ENCODE measurements at regions not wholly inside any gene's neighbourhood (a gene's known extent, or its start where the extent isn't known, plus 50 kb on each side); places are given as distances from the start of the nearest gene placed in this dataset.

DNA sequence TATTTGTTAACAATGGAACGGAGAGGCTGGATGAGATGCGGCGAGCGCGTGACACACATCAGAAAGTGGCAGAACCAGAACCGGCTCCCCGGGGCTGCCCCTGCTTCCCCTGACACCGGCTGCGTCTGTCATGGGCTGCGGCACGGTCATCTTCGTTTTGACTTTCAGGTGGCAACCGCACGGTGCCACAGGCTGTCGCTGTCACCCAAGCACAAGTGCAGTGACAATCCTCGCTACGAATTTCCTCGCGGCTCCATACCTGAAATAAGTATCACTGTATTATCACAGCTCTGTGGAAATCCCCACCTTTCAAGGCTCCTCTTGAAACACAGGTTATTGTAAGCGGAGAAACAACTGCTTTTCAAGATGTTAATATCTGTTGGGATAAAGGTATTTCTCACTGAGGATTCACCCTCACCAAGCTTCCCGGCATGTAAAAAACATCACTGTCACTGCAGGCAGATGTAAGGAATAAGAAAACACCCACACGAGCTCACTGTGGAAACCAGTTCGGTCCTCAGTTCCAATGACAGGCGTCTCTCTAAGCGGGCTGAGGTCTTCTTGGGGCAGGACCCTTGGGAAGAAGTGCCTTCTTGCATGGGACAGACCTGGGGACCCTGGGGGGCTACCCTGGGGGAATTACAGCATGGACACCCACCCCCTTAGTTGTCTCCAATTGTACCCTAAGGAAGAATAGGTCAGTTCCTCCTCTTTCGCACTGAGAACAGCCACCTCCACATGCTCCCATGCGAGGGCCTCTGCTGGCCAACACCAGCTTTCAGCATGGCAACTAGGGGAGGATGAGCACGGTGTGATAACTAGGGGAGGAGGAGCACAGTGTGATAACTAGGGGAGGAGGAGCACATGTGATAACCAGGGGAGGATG is 86.3 kb downstream of the DACT2 start:
- TF ChIP-seq ZNF263 (CRISPR knock-in tag; IDR thresholded peaks at IDR 0.05; ENCODE audit: low read depth) (peak; percentile 84; the same call in 1 of the 2 replicates), ZNF317 (CRISPR knock-in tag; IDR thresholded peaks at IDR 0.05; ENCODE audit: borderline replicate concordance, low read depth) (no peak)
- 0 out of 2 replicates have a peak, but pooled peaks have one; percentile 35 for ATAC-seq
- POLR2A ChIA-PET = interaction anchor here (0.6 kb wide), 1 partner anchor 756 kb away, joined by 3 read pairs; no protein-coding TSS in a partner anchor
- Mint-ChIP-seq H3K27ac (no peak overlapping the region), H3K27me3 (ENCODE audit: low read depth) (no peaks in the 10 kb centered on the region), H3K4me3 (no peak overlapping the region), H3K36me3 (no peaks in the 10 kb centered on the region), H3K4me1 (peaks cover 22% of the 10 kb centered on the region), H3K9me3 (no peaks in the 10 kb centered on the region)
- CTCF ChIA-PET = interaction anchor here (0.8 to 2.0 kb wide), 8 partner anchors 18 to 719 kb away, joined by 3 to 11 read pairs (median 4); no protein-coding TSS in a partner anchor
- no peak for DNase-seq (ENCODE audit: low spot score)

DNA sequence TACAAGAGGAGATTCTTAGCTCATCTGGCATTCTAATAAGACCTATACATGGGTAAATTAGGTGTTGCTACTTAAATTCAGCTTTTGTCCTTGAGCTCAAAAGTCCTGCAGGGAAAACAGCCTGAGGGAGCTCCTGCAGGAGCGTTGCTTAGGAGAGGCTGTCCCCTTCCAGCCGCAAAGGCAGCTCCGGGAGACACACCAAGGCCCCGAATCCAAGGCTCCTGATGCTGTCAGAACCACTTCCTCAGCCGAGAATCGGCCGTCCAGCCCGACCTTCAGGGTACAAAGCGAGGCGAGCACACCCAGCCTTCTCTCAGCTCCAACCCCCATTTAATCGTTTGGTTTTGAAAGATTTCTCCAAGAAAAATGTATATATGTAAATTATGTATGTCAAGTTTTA is 87.0 kb downstream of the DACT2 start:
- H3K4me3 Mint-ChIP-seq = no peak overlapping the region
- ChIA-PET POLR2A (no interaction called here), CTCF (interaction anchor here (1.1 to 2.0 kb wide), 6 partner anchors 18 to 123 kb away, joined by 3 to 11 read pairs (median 4); no protein-coding TSS in a partner anchor)
- DNase-seq (ENCODE audit: low spot score) (no peak), ATAC-seq (peak; percentile 76)
- H3K9me3 Mint-ChIP-seq = no peaks in the 10 kb centered on the region
- H3K27ac Mint-ChIP-seq = no peak overlapping the region; the same call in 1 of the 2 replicates
- H3K36me3 Mint-ChIP-seq = no peaks in the 10 kb centered on the region
- H3K27me3 Mint-ChIP-seq (ENCODE audit: low read depth) = no peaks in the 10 kb centered on the region
- H3K4me1 Mint-ChIP-seq = peaks cover 27% of the 10 kb centered on the region
- TF ChIP-seq, protein P1, sequence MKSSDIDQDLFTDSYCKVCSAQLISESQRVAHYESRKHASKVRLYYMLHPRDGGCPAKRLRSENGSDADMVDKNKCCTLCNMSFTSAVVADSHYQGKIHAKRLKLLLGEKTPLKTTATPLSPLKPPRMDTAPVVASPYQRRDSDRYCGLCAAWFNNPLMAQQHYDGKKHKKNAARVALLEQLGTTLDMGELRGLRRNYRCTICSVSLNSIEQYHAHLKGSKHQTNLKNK (CRISPR knock-in tag; IDR thresholded peaks at IDR 0.05) = no peak
- TF ChIP-seq, protein P2, sequence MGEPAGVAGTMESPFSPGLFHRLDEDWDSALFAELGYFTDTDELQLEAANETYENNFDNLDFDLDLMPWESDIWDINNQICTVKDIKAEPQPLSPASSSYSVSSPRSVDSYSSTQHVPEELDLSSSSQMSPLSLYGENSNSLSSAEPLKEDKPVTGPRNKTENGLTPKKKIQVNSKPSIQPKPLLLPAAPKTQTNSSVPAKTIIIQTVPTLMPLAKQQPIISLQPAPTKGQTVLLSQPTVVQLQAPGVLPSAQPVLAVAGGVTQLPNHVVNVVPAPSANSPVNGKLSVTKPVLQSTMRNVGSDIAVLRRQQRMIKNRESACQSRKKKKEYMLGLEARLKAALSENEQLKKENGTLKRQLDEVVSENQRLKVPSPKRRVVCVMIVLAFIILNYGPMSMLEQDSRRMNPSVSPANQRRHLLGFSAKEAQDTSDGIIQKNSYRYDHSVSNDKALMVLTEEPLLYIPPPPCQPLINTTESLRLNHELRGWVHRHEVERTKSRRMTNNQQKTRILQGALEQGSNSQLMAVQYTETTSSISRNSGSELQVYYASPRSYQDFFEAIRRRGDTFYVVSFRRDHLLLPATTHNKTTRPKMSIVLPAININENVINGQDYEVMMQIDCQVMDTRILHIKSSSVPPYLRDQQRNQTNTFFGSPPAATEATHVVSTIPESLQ (CRISPR knock-in tag; IDR thresholded peaks at IDR 0.05) = no peak

- H3K9me3 Mint-ChIP-seq = no peaks in the 10 kb centered on the region
- DNase-seq (ENCODE audit: low spot score) (no peak), ATAC-seq (peak; percentile 40)
- peaks cover 32% of the 10 kb centered on the region for H3K4me1 Mint-ChIP-seq
- POLR2A ChIA-PET = interaction anchor here (0.7 kb wide), 1 partner anchor 1343 kb away, joined by 3 read pairs; no protein-coding TSS in a partner anchor
- H3K4me3 Mint-ChIP-seq = no peak overlapping the region
- H3K27ac Mint-ChIP-seq = no peak overlapping the region; the same call in 1 of the 2 replicates
- H3K36me3 Mint-ChIP-seq = no peaks in the 10 kb centered on the region
- no peaks in the 10 kb centered on the region for H3K27me3 Mint-ChIP-seq (ENCODE audit: low read depth)
- TF ChIP-seq E2F1 (CRISPR knock-in tag; IDR thresholded peaks at IDR 0.05) (no peak), ZNF263 (CRISPR knock-in tag; IDR thresholded peaks at IDR 0.05; ENCODE audit: low read depth) (no peak), GABPB1 (CRISPR knock-in tag; IDR thresholded peaks at IDR 0.05) (no peak), PRRX2 (CRISPR knock-in tag; IDR thresholded peaks at IDR 0.05) (no peak), ZNF425 (CRISPR knock-in tag; conservative IDR thresholded peaks at IDR 0.05) (no peak), RORB (CRISPR knock-in tag; IDR thresholded peaks at IDR 0.05) (no peak), JUN (CRISPR knock-in tag; IDR thresholded peaks at IDR 0.05) (no peak), USF2 (CRISPR knock-in tag; IDR thresholded peaks at IDR 0.05) (no peak)
- TF ChIP-seq, protein P3, sequence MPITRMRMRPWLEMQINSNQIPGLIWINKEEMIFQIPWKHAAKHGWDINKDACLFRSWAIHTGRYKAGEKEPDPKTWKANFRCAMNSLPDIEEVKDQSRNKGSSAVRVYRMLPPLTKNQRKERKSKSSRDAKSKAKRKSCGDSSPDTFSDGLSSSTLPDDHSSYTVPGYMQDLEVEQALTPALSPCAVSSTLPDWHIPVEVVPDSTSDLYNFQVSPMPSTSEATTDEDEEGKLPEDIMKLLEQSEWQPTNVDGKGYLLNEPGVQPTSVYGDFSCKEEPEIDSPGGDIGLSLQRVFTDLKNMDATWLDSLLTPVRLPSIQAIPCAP (CRISPR knock-in tag; IDR thresholded peaks at IDR 0.05) = no peak
- CTCF ChIA-PET = interaction anchor here (1.1 to 2.0 kb wide), 6 partner anchors 30 to 172 kb away, joined by 3 to 11 read pairs (median 4); no protein-coding TSS in a partner anchor
These were observed 87.5 kb downstream of the DACT2 start for GRCh38 chr6:168232062-168232461.
